GM12874 (cell line): ENCODE measurements at regions not wholly inside any gene's neighbourhood (a gene's known extent, or its start where the extent isn't known, plus 50 kb on each side); places are given as distances from the start of the nearest gene placed in this dataset.

Source experiments
- TF ChIP-seq, protein P1 (sequence below): IDR thresholded peaks from 2 replicates; pipeline ENCODE4 v1.5.1; 2011; ENCODE audit warnings: low read depth, mild to moderate bottlenecking, control low read depth, low read length, moderate library complexity; ENCODE audit not compliant: insufficient read depth

DNA sequence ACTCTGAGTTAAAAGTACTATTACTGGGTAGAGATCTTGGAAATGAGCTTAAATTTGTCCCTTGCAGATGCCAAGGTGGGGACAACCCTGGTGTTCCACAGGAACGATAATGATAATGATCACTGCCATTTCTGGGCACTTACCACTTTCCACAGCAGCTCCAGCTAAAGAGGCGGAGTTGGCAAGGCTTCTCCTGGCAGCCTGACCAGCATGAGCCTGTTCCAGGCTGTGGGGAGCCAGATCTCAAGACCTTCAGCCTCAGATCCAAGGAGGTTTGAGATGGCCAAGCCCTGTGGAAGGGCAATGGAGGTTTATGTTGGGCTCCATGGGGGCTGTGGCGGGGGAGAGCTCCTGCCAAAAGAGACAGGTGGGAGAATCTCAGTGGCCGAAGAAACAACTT, 244.9 kb upstream of the MVB12B start:
- TF ChIP-seq, protein P1, sequence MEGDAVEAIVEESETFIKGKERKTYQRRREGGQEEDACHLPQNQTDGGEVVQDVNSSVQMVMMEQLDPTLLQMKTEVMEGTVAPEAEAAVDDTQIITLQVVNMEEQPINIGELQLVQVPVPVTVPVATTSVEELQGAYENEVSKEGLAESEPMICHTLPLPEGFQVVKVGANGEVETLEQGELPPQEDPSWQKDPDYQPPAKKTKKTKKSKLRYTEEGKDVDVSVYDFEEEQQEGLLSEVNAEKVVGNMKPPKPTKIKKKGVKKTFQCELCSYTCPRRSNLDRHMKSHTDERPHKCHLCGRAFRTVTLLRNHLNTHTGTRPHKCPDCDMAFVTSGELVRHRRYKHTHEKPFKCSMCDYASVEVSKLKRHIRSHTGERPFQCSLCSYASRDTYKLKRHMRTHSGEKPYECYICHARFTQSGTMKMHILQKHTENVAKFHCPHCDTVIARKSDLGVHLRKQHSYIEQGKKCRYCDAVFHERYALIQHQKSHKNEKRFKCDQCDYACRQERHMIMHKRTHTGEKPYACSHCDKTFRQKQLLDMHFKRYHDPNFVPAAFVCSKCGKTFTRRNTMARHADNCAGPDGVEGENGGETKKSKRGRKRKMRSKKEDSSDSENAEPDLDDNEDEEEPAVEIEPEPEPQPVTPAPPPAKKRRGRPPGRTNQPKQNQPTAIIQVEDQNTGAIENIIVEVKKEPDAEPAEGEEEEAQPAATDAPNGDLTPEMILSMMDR: no peak

DNA sequence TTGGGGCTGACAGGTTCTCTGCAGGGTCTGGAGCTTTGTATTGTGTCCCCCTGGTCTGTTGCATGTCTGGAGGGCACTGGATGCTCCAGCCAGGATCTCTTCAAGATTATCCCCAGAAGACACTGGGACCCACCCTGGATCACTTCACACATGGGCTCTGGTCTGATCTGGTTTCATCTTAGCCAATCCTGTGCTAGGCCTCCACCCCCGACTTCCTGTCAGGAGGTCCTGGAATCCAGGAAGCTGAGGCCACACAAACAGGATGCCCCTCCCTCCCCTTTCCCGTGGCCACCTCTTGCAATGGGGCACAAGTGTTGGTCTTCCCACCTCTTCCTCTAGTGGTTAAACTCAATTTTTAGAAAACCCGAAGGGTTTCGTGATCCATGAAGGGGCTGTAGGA, 242.6 kb upstream of the MVB12B start:
- TF ChIP-seq, protein P1: no peak

DNA sequence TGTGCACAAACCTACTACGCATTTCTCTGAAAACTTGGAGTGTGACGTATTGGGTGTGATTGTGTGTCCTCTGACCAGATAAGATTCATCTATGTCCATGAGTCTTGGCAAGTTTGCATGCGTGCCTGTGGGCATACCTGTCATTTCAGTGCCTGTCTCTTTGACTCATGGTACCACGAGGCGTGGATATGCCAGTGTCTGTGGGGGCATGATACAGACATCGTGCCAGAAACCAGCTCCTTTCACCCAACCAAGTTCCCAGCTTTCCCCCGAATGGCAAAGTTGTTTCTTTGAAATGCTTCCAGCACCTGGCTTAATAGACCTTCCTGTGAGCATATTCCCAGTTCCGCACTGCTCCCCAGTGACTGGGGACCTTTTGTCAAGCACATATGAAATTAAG, 241.9 kb upstream of the MVB12B start:
- TF ChIP-seq, protein P1: no peak

DNA sequence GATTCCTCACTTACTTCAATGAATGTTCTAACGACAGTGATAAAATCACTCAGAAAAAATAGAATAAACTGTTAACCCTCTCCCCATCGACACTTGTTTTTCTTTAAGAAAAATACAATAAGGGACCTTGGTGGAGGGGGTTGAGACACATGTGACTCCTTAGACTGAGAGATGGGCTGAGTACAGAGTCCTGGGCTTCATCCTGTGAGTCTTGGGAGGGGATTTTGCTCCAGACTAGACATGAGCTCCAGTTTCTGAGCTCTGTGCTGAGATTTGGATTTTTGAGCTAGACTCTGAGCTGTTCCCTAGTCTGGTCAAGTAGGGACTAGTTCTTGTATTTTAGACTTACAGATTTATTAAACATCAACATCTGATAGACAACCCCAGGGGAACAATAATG, 241.5 kb upstream of the MVB12B start:
- TF ChIP-seq, protein P1: no peak

DNA sequence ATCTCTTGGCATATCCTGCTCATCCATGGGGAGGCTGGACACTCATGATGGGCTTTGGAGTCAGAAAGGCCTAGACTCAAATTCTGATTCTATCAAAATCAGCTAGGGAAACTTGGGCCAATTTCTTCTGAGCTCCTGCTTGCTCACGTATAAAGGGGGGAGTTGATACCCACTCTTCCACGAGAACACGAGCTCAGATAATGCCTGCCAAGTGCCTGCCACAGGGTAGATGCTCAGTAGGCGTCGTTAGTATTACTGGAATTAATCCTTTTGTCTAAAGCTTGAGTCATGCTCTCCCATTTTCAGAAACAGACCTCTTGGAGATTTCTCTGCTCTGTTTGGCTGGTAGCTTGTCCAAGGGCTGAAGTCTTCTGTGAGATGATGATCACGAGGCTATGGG, 238.3 kb upstream of the MVB12B start:
- TF ChIP-seq, protein P1: no peak

DNA sequence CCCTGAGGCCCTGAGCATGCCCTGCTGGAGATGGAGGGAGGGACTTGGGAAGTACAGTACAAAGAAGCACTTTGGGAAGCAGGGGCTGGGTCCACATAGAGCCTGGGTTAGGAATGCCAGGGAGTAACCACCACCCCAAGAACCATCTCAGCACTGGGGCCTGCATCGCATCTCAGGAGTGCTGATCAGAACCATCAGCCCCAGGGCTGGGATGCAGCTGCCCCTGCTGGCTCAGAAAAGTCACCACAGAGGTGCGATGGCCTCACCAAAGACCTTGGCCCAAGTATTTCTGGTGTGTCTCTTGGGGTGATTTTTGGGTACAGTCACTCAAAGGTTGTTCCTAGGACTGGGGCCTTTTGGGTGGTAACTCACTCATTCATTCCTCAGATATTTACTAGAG, 236.8 kb upstream of the MVB12B start:
- TF ChIP-seq, protein P1: no peak

DNA sequence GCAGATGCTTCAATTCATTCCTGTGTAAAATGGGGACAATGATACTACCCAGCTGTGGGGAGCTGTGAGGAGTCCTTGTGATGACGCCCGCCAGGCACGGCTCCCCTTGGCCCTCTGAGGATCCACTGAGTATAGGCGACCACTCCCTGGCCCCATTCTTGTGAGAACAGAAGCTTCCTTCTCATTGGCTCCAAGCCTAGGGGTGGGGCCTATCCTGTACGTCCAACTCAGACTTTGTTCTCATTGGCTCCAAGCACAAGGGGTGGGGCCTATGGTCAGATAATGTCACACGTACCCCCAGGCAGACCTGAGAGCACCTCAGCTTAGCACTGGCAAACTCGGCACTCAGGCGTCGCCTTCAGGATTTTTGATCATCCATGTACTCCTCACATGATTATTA, 232.9 kb upstream of the MVB12B start:
- TF ChIP-seq, protein P1: no peak

DNA sequence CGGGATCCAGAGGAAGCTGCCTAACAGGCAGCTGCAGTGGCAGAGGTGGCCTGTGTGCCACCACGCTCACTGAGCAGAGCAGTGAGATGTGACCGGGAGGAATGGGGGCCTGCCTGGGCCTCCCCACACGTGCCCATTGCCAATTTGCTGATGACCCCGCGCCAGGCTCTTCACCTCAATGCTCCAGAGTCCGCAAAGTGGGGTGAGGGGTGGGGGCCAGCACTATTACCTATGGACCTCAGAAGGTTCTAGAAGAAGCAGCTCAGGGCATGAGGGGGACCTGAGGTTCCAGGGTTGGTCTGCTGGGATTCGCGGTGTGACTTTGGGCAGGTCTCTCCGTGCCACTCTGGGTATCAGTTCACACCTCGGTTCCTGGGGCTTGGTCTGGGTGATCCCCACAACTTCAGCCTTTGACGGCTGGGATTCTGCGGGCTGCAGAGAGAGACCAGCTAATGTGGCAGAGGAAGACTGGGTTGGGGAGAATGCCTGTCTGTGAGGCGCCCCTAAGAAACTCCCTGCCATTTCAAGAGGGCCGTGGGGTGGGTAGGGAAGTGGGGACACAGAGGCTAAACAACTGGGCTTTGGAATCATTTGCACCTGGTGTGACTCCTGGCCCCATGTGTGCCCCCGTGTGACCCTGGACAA, 231.0 kb upstream of the MVB12B start:
- TF ChIP-seq, protein P1: no peak
